Stomach (tissue), 8 donors: ENCODE measurements at regions not wholly inside any gene's neighbourhood (a gene's known extent, or its start where the extent isn't known, plus 50 kb on each side); places are given as distances from the start of the nearest gene placed in this dataset.
A peak's percentile ranks its signal among the peaks of the same experiment; 100 is the strongest.

Experiments used
- DNase-seq, 2 donors: peaks; one replicate each; pipeline versions ENCODE4 v3.0.0 to v3.0.0-alpha.2; 2013 to 2019
- H3K27ac ChIP-seq, 5 donors: fragments of 200-600 bp in 4 of 5; sonication (generic) in 4 of 5; one replicate each; pipeline ENCODE4 v1.5.1; 2013 to 2019; ENCODE audit warnings: mild to moderate bottlenecking in 1 of 5, moderate library complexity in 1 of 5
- H3K27me3 ChIP-seq, 3 donors: fragments of 200-600 bp; sonication (generic); one replicate each; pipeline ENCODE4 v1.5.1; 2017 to 2019; ENCODE audit warnings: mixed run types in 1 of 3
- H3K36me3 ChIP-seq, 4 donors: fragments of 200-600 bp; sonication (generic); 1 replicate in 3 of 4; 2 replicates in 1 of 4; pipeline ENCODE4 v1.5.1; 2016 to 2019
- H3K4me1 ChIP-seq, 4 donors: fragments of 200-600 bp; sonication (generic); one replicate each; pipeline ENCODE4 v1.5.1; 2016 to 2019
- H3K4me3 ChIP-seq, 4 donors: fragments of 200-600 bp; sonication (generic) in 3 of 4; one replicate each; pipeline ENCODE4 v1.5.1; 2016 to 2019; ENCODE audit warnings: mild to moderate bottlenecking in 1 of 4
- H3K9me3 ChIP-seq, 4 donors: fragments of 200-600 bp; sonication (generic); one replicate each; pipeline ENCODE4 v1.5.1; 2016 to 2019
- CTCF ChIP-seq, 7 experiments: fragments of 450-650 bp in 4 of 7; fragments of 200-600 bp in 3 of 7; sonication (generic) in 3 of 7; IDR thresholded peaks; one replicate each; pipeline ENCODE4 v1.5.1; 2016 to 2019; ENCODE audit warnings: antibody characterized with exemption in 7 of 7, control low read depth in 2 of 7, mild to moderate bottlenecking in 1 of 7
- EP300 ChIP-seq: sonication (generic); formaldehyde crosslinking; IDR thresholded peaks from one replicate; pipeline ENCODE4 v1.6.1; 2017; ENCODE audit warnings: antibody characterized with exemption
- POLR2A ChIP-seq, 4 donors: fragments of 450-650 bp; IDR thresholded peaks; one replicate each; pipeline ENCODE4 v1.6.1; 2016; ENCODE audit warnings: antibody characterized with exemption in 4 of 4, control low read depth in 2 of 4, mild to moderate bottlenecking in 1 of 4, moderate library complexity in 1 of 4
- POLR2AphosphoS5 ChIP-seq, 3 donors: sonication (generic); formaldehyde crosslinking; IDR thresholded peaks; one replicate each; pipeline ENCODE4 v1.6.1; 2016; ENCODE audit warnings: antibody characterized with exemption in 3 of 3
- WGBS, 5 donors: extraction: QIAGEN DNeasy Blood & Tissue Kit in 3 of 5; methylation state at CpG; one replicate each; pipeline versions ENCODE4 v1.1.5 to v1.1.7; 2013 to 2018; 5-methylcytosine and 5-hydroxymethylcytosine counted together
- intact Hi-C: fragments of 100-400 bp; cut with DNase I; formaldehyde crosslinking; loops from one replicate; pipeline ENCODE4 v1.15.1; 2023; ENCODE audit warnings: low total_unique reads
- donor health status: healthy with polysubstance abuse.
- donor health status: Bipolar disorder and iron deficiency.
- donor health status: healthy.

DNA sequence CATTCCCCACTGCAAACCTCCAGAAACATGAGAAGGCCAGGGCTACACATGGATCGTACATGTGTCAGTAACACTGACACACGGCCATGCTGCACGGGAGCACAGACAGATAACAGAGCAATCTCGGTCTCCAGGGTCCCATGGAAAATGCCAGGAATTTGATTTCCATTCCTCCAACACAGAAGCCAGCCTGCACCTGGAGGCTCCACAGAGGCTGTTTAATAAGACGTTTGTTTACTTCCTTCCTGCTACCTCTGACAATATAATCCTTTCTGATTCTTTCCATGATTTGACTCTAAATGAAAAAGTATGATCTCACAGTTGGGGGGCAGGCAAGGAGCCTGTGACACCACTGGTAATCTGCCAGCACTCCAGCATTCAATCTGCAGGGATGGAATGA lies 210.9 kb upstream of the DDX18 start:
- Histone ChIP-seq H3K9me3 (no peaks in the 10 kb centered on the region), H3K27me3 (no peaks in the 10 kb centered on the region), H3K4me3 (no peak overlapping the region), H3K4me1 (peaks cover 0 to 23% (median 0%) of the 10 kb centered on the region in 4 donors), H3K36me3 (no peaks in the 10 kb centered on the region), H3K27ac (no peak overlapping the region)
- TF ChIP-seq POLR2A (IDR thresholded peaks at IDR 0.05) (no peak), EP300 (no peak), POLR2AphosphoS5 (IDR thresholded peaks at IDR 0.05) (no peak), CTCF (IDR thresholded peaks at IDR 0.05) (no peak)
- DNase-seq, result peak in 1 of 2 donors; percentile 23
- intact Hi-C loops, result no loop called here
- 18 to 47% (median 24%) methylated on average over 5 of the region's 5 CpGs for WGBS, 5 donors

DNA sequence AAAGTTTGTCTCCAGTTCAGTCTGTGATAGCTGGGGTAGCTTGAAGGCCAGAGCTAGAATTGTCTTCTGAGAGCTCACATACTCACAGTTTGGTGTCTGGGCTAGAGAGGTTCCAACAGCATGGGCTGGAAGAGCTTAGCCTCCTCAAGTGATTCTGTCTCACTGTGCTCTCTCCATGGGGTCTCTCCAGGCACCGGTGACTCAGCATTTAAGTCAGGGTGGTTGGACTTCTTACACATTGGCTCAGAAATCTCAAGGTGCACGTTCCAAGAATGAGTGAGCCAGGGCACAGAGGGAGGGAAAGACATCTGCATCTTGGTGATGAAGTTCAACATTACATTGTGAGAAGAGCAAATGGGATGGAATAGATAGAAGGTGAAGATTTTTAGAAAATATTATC lies 207.3 kb upstream of the DDX18 start:
- H3K27me3 ChIP-seq, result no peaks in the 10 kb centered on the region
- no peak overlapping the region for H3K4me3 ChIP-seq
- H3K36me3 ChIP-seq, result no peaks in the 10 kb centered on the region
- no peak for DNase-seq
- H3K4me1 ChIP-seq, result peaks cover 0 to 15% (median 0%) of the 10 kb centered on the region in 4 donors
- intact Hi-C loops, result no loop called here
- TF ChIP-seq CTCF (IDR thresholded peaks at IDR 0.05) (no peak), EP300 (no peak), POLR2AphosphoS5 (IDR thresholded peaks at IDR 0.05) (no peak), POLR2A (IDR thresholded peaks at IDR 0.05) (no peak)
- no peaks in the 10 kb centered on the region for H3K9me3 ChIP-seq
- WGBS, 5 donors, result 35 to 93% (median 80%) methylated on average over 2 of the region's 2 CpGs
- H3K27ac ChIP-seq, result no peak overlapping the region

DNA sequence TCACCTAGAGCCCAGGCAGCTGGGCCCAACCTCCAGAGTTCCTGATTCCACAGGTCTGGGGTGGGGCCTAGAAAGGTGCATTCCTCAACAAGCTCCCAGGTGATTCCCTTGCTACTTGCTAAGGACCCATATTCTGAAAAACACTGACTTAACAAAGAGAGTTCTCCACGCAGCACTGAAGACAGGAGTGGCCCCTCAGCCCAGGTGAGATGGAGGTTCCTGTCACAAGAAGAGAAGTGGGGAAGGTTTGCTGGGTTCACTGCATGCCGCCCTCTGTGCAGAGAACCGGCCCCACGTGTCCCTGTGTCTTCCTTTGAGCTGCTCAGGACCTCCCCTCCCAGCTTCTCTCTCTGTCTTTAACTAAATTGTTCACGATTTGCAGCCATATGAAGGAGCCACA lies 201.4 kb upstream of the DDX18 start:
- WGBS, 5 donors, result 68 to 80% (median 73%) methylated on average over 5 of the region's 5 CpGs
- TF ChIP-seq CTCF (IDR thresholded peaks at IDR 0.05), result no peak
- TF ChIP-seq POLR2AphosphoS5 (IDR thresholded peaks at IDR 0.05), result no peak
- no peak for TF ChIP-seq EP300

GRCh38 chr2:117614296-117614695 lies 200.2 kb upstream of the DDX18 start:
- WGBS, 5 donors, result 80 to 93% (median 89%) methylated on average over 5 of the region's 5 CpGs
- no peaks in the 10 kb centered on the region for H3K27me3 ChIP-seq
- TF ChIP-seq POLR2A (IDR thresholded peaks at IDR 0.05) (no peak), POLR2AphosphoS5 (IDR thresholded peaks at IDR 0.05) (no peak), EP300 (no peak), CTCF (IDR thresholded peaks at IDR 0.05) (no peak)
- H3K36me3 ChIP-seq, result no peaks in the 10 kb centered on the region
- no peak for DNase-seq
- H3K27ac ChIP-seq, result no peak overlapping the region
- no peaks in the 10 kb centered on the region for H3K4me1 ChIP-seq
- H3K4me3 ChIP-seq, result no peak overlapping the region
- H3K9me3 ChIP-seq, result no peaks in the 10 kb centered on the region
- intact Hi-C loops, result no loop called here

More for the DNA sequence above, 201.4 kb upstream of the DDX18 start:
- intact Hi-C loops, result no loop called here
- Histone ChIP-seq H3K4me1 (no peaks in the 10 kb centered on the region), H3K36me3 (no peaks in the 10 kb centered on the region), H3K27ac (no peak overlapping the region), H3K4me3 (no peak overlapping the region), H3K9me3 (no peaks in the 10 kb centered on the region), H3K27me3 (no peaks in the 10 kb centered on the region)
- no peak for DNase-seq
